Cardiac septum (tissue), 1 donor: ENCODE measurements at regions not wholly inside any gene's neighbourhood (a gene's known extent, or its start where the extent isn't known, plus 50 kb on each side); places are given as distances from the start of the nearest gene placed in this dataset.

Source experiments
- DNase-seq: peaks from one replicate; pipeline ENCODE4 v3.0.0-alpha.2; 2020; ENCODE audit warnings: low spot score
- intact Hi-C: fragments of 100-400 bp; cut with DNase I; formaldehyde crosslinking; loops from one replicate; pipeline ENCODE4 v1.14.0; 2022
- donor health status: DM: no; HTN: no; CAD: no.

- DNase-seq = no peak
- intact Hi-C loops = no loop called here
Measured at GRCh38 chr10:108392286-108392685, 1227.8 kb upstream of the SORCS1 start.

GRCh38 chr10:108388706-108389105 lies 1224.2 kb upstream of the SORCS1 start:
- intact Hi-C loops = no loop called here
- DNase-seq = no peak

- DNase-seq = no peak
- intact Hi-C loops = no loop called here
Measured at GRCh38 chr10:108385963-108386362, 1221.5 kb upstream of the SORCS1 start.

- intact Hi-C loops = no loop called here
Measured at GRCh38 chr10:108384378-108384777, 1219.9 kb upstream of the SORCS1 start.

GRCh38 chr10:108378779-108379178 lies 1214.3 kb upstream of the SORCS1 start:
- no peak for DNase-seq
- intact Hi-C loops = no loop called here

More at GRCh38 chr10:108384378-108384777, 1219.9 kb upstream of the SORCS1 start:
- DNase-seq = no peak

GRCh38 chr10:108375691-108376090 lies 1211.2 kb upstream of the SORCS1 start:
- no peak for DNase-seq
- intact Hi-C loops = no loop called here

GRCh38 chr10:108374991-108375390 lies 1210.5 kb upstream of the SORCS1 start:
- intact Hi-C loops = no loop called here
- no peak for DNase-seq

GRCh38 chr10:108365541-108365940 lies 1201.0 kb upstream of the SORCS1 start:
- no peak for DNase-seq
- intact Hi-C loops = no loop called here

- intact Hi-C loops = no loop called here
- no peak for DNase-seq
Measured at GRCh38 chr10:108363576-108363975, 1199.1 kb upstream of the SORCS1 start.

- no peak for DNase-seq
- intact Hi-C loops = no loop called here
Measured at GRCh38 chr10:108362961-108363360, 1198.5 kb upstream of the SORCS1 start.

GRCh38 chr10:108362296-108362695 lies 1197.8 kb upstream of the SORCS1 start:
- intact Hi-C loops = no loop called here

GRCh38 chr10:108360187-108360586 lies 1195.7 kb upstream of the SORCS1 start:
- intact Hi-C loops = no loop called here
- no peak for DNase-seq

More at GRCh38 chr10:108362296-108362695, 1197.8 kb upstream of the SORCS1 start:
- no peak for DNase-seq

GRCh38 chr10:108358912-108359311 lies 1194.4 kb upstream of the SORCS1 start:
- intact Hi-C loops = no loop called here
- no peak for DNase-seq

- intact Hi-C loops = no loop called here
- DNase-seq = no peak
Measured at GRCh38 chr10:108352771-108353170, 1188.3 kb upstream of the SORCS1 start.

GRCh38 chr10:108348215-108348614 lies 1183.7 kb upstream of the SORCS1 start:
- no peak for DNase-seq
- intact Hi-C loops = no loop called here

GRCh38 chr10:108346066-108346465 lies 1181.6 kb upstream of the SORCS1 start:
- intact Hi-C loops = no loop called here
- no peak for DNase-seq

- intact Hi-C loops = no loop called here
- DNase-seq = no peak
Measured at GRCh38 chr10:108338146-108338545, 1173.6 kb upstream of the SORCS1 start.

GRCh38 chr10:108336836-108337235 lies 1172.3 kb upstream of the SORCS1 start:
- intact Hi-C loops = no loop called here
- DNase-seq = no peak

- intact Hi-C loops = no loop called here
- DNase-seq = no peak
Measured at GRCh38 chr10:108327706-108328105, 1163.2 kb upstream of the SORCS1 start.

- no peak for DNase-seq
- intact Hi-C loops = no loop called here
Measured at GRCh38 chr10:108323274-108323798, 1158.8 kb upstream of the SORCS1 start.

- no peak for DNase-seq
- intact Hi-C loops = no loop called here
Measured at GRCh38 chr10:108319434-108320222, 1155.1 kb upstream of the SORCS1 start.
